Renal cortex interstitium (tissue), 11 donors: ENCODE measurements at regions not wholly inside any gene's neighbourhood (a gene's known extent, or its start where the extent isn't known, plus 50 kb on each side); places are given as distances from the start of the nearest gene placed in this dataset.

ENCODE experiments used
- DNase-seq, 11 donors: peaks; one replicate each; pipeline ENCODE4 v3.0.0-alpha.2; 2013; ENCODE audit warnings: low read depth in 9 of 11, low spot score in 4 of 11; ENCODE audit errors: extremely low read depth in 1 of 11

- no peak for DNase-seq
Observed at GRCh38 chr20:7505152-7505834, 435.0 kb downstream of the HAO1 start.

- DNase-seq: no peak
Observed at GRCh38 chr20:7505835-7506221, 434.4 kb downstream of the HAO1 start.

- DNase-seq: peak in 7 of 11 donors; percentile 11 to 47 (median 31)
Observed at GRCh38 chr20:7516621-7517111, 423.6 kb downstream of the HAO1 start.

- no peak for DNase-seq
Observed at GRCh38 chr20:7520361-7520760, 419.9 kb downstream of the HAO1 start.

GRCh38 chr20:7523288-7523687 lies 417.0 kb downstream of the HAO1 start:
- DNase-seq: no peak

GRCh38 chr20:7540018-7540417 lies 400.2 kb downstream of the HAO1 start:
- DNase-seq: no peak

GRCh38 chr20:7540923-7541322 lies 399.3 kb downstream of the HAO1 start:
- no peak for DNase-seq

GRCh38 chr20:7571101-7571500 lies 369.2 kb downstream of the HAO1 start:
- DNase-seq: no peak

- DNase-seq: no peak
Observed at GRCh38 chr20:7571521-7572055, 368.7 kb downstream of the HAO1 start.

- no peak for DNase-seq
Observed at GRCh38 chr20:7579888-7580287, 360.4 kb downstream of the HAO1 start.

GRCh38 chr20:7585126-7585679 lies 355.1 kb downstream of the HAO1 start:
- DNase-seq: no peak

GRCh38 chr20:7586481-7586880 lies 353.8 kb downstream of the HAO1 start:
- no peak for DNase-seq

GRCh38 chr20:7589164-7589563 lies 351.1 kb downstream of the HAO1 start:
- DNase-seq: no peak

- DNase-seq: no peak
Observed at GRCh38 chr20:7596541-7596940, 343.7 kb downstream of the HAO1 start.

- DNase-seq: no peak
Observed at GRCh38 chr20:7601431-7601830, 338.8 kb downstream of the HAO1 start.

- DNase-seq: no peak
Observed at GRCh38 chr20:7606941-7607340, 333.3 kb downstream of the HAO1 start.

GRCh38 chr20:7608250-7608649 lies 332.0 kb downstream of the HAO1 start:
- no peak for DNase-seq

- no peak for DNase-seq
Observed at GRCh38 chr20:7609251-7609650, 331.0 kb downstream of the HAO1 start.

GRCh38 chr20:7610681-7611080 lies 329.6 kb downstream of the HAO1 start:
- no peak for DNase-seq

GRCh38 chr20:7617797-7618196 lies 322.5 kb downstream of the HAO1 start:
- no peak for DNase-seq
